ENCODE measurements at regions not wholly inside any gene's neighbourhood (a gene's known extent, or its start where the extent isn't known, plus 50 kb on each side); places are given as distances from the start of the nearest gene placed in this dataset.

GRCh38 chr12:43044241-43044640, 454.7 kb upstream of the PRICKLE1 start (continued):
- TF ChIP-seq REST (IDR thresholded peaks at IDR 0.05; ENCODE audit: low read depth) (no peak), EZH2phosphoT487 (IDR thresholded peaks at IDR 0.05; ENCODE audit: borderline replicate concordance) (no peak), POLR2AphosphoS5 (IDR thresholded peaks at IDR 0.05; ENCODE audit: low read depth, low read length) (no peak)

GRCh38 chr12:43038991-43039390, 449.4 kb upstream of the PRICKLE1 start:
- no peaks in the 10 kb centered on the region for H3K9me2 ChIP-seq (ENCODE audit: insufficient read depth)
- ChIA-PET CTCF (no interaction called here), POLR2A (no interaction called here), RAD21 (ENCODE audit: low non-redundant PET in 1 of 2, low total read pairs in 2 of 2, uncharacterized antibody in 2 of 2, unreplicated experiment in 2 of 2) (no interaction called here)
- no peak overlapping the region for H3K27ac ChIP-seq (ENCODE audit: low read depth, low read length)
- no peaks in the 10 kb centered on the region for H3K9me3 ChIP-seq (ENCODE audit: control insufficient read depth in 1 of 2, insufficient read depth in 1 of 2, low read depth in 1 of 2, low read length in 2 of 2)
- no peaks in the 10 kb centered on the region for H4K20me1 ChIP-seq (ENCODE audit: insufficient read depth)
- ATAC-seq, result no peak
- H3K36me3 ChIP-seq (ENCODE audit: control insufficient read depth in 1 of 2, insufficient read depth in 2 of 2, low read length in 2 of 2), result no peaks in the 10 kb centered on the region
- no peaks in the 10 kb centered on the region for H3K79me2 ChIP-seq (ENCODE audit: insufficient read depth, low read length)
- H3K4me3 ChIP-seq (replicated peaks in 1 of 2; ENCODE audit: low read depth in 1 of 2, low read length in 2 of 2), result no peak overlapping the region
- no peaks in the 10 kb centered on the region for H3K4me1 ChIP-seq (ENCODE audit: control insufficient read depth in 1 of 2, insufficient read depth in 2 of 2, low read length in 2 of 2)
- DNase-seq (ENCODE audit: low read depth, low spot score), result no peak
- no peak overlapping the region for H2AFZ ChIP-seq (ENCODE audit: low read depth, low read length, poor library complexity, severe bottlenecking)
- intact Hi-C loops (cut with micrococcal nuclease), result no loop called here
- no peaks in the 10 kb centered on the region for H3K27me3 ChIP-seq (ENCODE audit: insufficient read depth, low read length)
- H3K4me2 ChIP-seq (ENCODE audit: low read length), result no peak overlapping the region
- H3K9ac ChIP-seq (ENCODE audit: low read length), result no peak overlapping the region
- no TSS peak for BruUV-seq (replicated peaks)
- no peak for TF ChIP-seq ATF3 (IDR thresholded peaks at IDR 0.05)
- no peak for TF ChIP-seq CBX3 (IDR thresholded peaks at IDR 0.05; ENCODE audit: low read depth)
- TF ChIP-seq CTCF (IDR thresholded peaks at IDR 0.05 in 2 of 3, conservative IDR thresholded peaks at IDR 0.05 in 1 of 3; ENCODE audit: borderline replicate concordance in 1 of 3, insufficient read depth in 1 of 3, low read depth in 2 of 3, low read length in 2 of 3), result no peak
- TF ChIP-seq CEBPB (IDR thresholded peaks at IDR 0.05; ENCODE audit: low read depth), result no peak
- TF ChIP-seq SRF (IDR thresholded peaks at IDR 0.05; ENCODE audit: low read depth), result no peak
- TF ChIP-seq ZFX (IDR thresholded peaks at IDR 0.05), result no peak
- TF ChIP-seq JUND (IDR thresholded peaks at IDR 0.05), result no peak
